ENCODE measurements at regions not wholly inside any gene's neighbourhood (a gene's known extent, or its start where the extent isn't known, plus 50 kb on each side); places are given as distances from the start of the nearest gene placed in this dataset.

GRCh38 chr1:23638786-23639241 is 52.8 kb upstream of the RPL11 start:
- TF ChIP-seq POLR2AphosphoS5 (IDR thresholded peaks at IDR 0.05; ENCODE audit: low read depth, low read length) = no peak
- no peak for TF ChIP-seq CTCF (IDR thresholded peaks at IDR 0.05)
- TF ChIP-seq SIN3A (IDR thresholded peaks at IDR 0.05; ENCODE audit: borderline replicate concordance, insufficient read depth, low read depth, low read length) = no peak
- TF ChIP-seq TCF7L2 (IDR thresholded peaks at IDR 0.05; ENCODE audit: low read depth, low read length) = no peak
